ENCODE measurements at regions not wholly inside any gene's neighbourhood (a gene's known extent, or its start where the extent isn't known, plus 50 kb on each side); places are given as distances from the start of the nearest gene placed in this dataset.
"Not testable (repeated sequence)": the region's sequence is repeated elsewhere in the genome, so short reads cannot be mapped to it uniquely, and the experiment has no call there.

- no peak for DNase-seq
- H3K4me3 ChIP-seq, result no peak overlapping the region
- no peak for TF ChIP-seq CTCF (IDR thresholded peaks at IDR 0.05)
- intact Hi-C loops (cut with DNase I), result no loop called here
- ATAC-seq, result peak in 1 of 2 donors; percentile 37
- H3K9me3 ChIP-seq, result no peaks in the 10 kb centered on the region
- no peak overlapping the region for H3K27ac ChIP-seq
- H3K4me1 ChIP-seq, result no peaks in the 10 kb centered on the region
- no peaks in the 10 kb centered on the region for H3K36me3 ChIP-seq
- H3K27me3 ChIP-seq (ENCODE audit: low read depth), result no peaks in the 10 kb centered on the region
Observed at GRCh38 chr4:83731609-83732008, 195.7 kb downstream of the GPAT3 start.

- H3K4me1 ChIP-seq; H3K9me3 ChIP-seq; H3K27me3 ChIP-seq (ENCODE audit: low read depth); intact Hi-C loops (cut with DNase I); ATAC-seq; H3K4me3 ChIP-seq; H3K36me3 ChIP-seq; DNase-seq; H3K27ac ChIP-seq: not testable (repeated sequence)
Observed at GRCh38 chr4:83730958-83731357, 195.1 kb downstream of the GPAT3 start.

GRCh38 chr4:83728191-83728590 lies 192.3 kb downstream of the GPAT3 start:
- Histone ChIP-seq H3K27me3 (ENCODE audit: low read depth) (no peaks in the 10 kb centered on the region), H3K4me1 (no peaks in the 10 kb centered on the region), H3K4me3 (no peak overlapping the region), H3K9me3 (no peaks in the 10 kb centered on the region), H3K36me3 (no peaks in the 10 kb centered on the region), H3K27ac (no peak overlapping the region)
- no peak for ATAC-seq
- no peak for TF ChIP-seq CTCF (IDR thresholded peaks at IDR 0.05)
- intact Hi-C loops (cut with DNase I), result no loop called here
- DNase-seq, result no peak

GRCh38 chr4:83725336-83726085 lies 189.6 kb downstream of the GPAT3 start:
- Histone ChIP-seq H3K27me3 (ENCODE audit: low read depth) (no peaks in the 10 kb centered on the region), H3K9me3 (no peaks in the 10 kb centered on the region), H3K36me3 (no peaks in the 10 kb centered on the region), H3K4me1 (no peaks in the 10 kb centered on the region), H3K4me3 (no peak overlapping the region), H3K27ac (no peak overlapping the region)
- ATAC-seq, result no peak
- intact Hi-C loops (cut with DNase I), result no loop called here
- DNase-seq, result no peak
- no peak for TF ChIP-seq CTCF (IDR thresholded peaks at IDR 0.05)

- Histone ChIP-seq H3K4me1 (no peaks in the 10 kb centered on the region), H3K36me3 (no peaks in the 10 kb centered on the region), H3K27ac (no peak overlapping the region), H3K27me3 (ENCODE audit: low read depth) (no peaks in the 10 kb centered on the region), H3K9me3 (no peaks in the 10 kb centered on the region), H3K4me3 (no peak overlapping the region)
- ATAC-seq (no peak), DNase-seq (no peak)
- intact Hi-C loops (cut with DNase I), result no loop called here
- no peak for TF ChIP-seq CTCF (IDR thresholded peaks at IDR 0.05)
Observed at GRCh38 chr4:83724485-83725335, 188.8 kb downstream of the GPAT3 start.

- intact Hi-C loops (cut with DNase I), result no loop called here
- TF ChIP-seq CTCF (IDR thresholded peaks at IDR 0.05), result no peak
- ATAC-seq (no peak), DNase-seq (no peak)
- H3K27me3 ChIP-seq (ENCODE audit: low read depth), result no peaks in the 10 kb centered on the region
- no peaks in the 10 kb centered on the region for H3K4me1 ChIP-seq
- H3K9me3 ChIP-seq, result no peaks in the 10 kb centered on the region
- H3K4me3 ChIP-seq, result no peak overlapping the region
- no peaks in the 10 kb centered on the region for H3K36me3 ChIP-seq
- H3K27ac ChIP-seq, result no peak overlapping the region
Observed at GRCh38 chr4:83723609-83724008, 187.7 kb downstream of the GPAT3 start.
